ENCODE measurements at regions not wholly inside any gene's neighbourhood (a gene's known extent, or its start where the extent isn't known, plus 50 kb on each side); places are given as distances from the start of the nearest gene placed in this dataset.

DNA sequence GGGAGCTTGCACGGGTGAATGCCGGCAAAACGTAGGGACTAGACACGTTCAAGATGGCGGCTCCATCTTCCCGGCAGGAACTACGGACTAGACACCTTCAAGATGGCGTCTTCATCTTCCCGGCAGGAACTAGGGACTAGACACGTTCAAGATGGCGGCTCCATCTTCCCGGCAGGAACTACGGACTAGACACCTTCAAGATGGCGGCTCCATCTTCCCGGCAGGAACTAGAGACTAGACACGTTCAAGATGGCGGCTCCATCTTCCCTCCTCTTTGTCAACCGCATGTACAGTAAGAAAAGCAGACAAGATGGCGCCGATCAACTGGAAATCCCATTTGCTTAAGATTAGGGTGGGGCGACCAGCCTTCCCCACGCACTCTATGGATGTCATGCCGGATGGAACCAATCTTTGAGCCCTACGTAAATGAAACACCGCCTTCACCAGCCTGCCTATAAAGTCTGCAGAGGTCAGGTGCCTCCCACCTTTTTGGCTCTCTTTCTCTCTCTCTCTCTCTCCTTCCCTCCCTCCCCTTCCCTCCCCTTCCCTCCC is 222.4 kb downstream of the CRLF2 start (continued):
- TF ChIP-seq, protein P1, sequence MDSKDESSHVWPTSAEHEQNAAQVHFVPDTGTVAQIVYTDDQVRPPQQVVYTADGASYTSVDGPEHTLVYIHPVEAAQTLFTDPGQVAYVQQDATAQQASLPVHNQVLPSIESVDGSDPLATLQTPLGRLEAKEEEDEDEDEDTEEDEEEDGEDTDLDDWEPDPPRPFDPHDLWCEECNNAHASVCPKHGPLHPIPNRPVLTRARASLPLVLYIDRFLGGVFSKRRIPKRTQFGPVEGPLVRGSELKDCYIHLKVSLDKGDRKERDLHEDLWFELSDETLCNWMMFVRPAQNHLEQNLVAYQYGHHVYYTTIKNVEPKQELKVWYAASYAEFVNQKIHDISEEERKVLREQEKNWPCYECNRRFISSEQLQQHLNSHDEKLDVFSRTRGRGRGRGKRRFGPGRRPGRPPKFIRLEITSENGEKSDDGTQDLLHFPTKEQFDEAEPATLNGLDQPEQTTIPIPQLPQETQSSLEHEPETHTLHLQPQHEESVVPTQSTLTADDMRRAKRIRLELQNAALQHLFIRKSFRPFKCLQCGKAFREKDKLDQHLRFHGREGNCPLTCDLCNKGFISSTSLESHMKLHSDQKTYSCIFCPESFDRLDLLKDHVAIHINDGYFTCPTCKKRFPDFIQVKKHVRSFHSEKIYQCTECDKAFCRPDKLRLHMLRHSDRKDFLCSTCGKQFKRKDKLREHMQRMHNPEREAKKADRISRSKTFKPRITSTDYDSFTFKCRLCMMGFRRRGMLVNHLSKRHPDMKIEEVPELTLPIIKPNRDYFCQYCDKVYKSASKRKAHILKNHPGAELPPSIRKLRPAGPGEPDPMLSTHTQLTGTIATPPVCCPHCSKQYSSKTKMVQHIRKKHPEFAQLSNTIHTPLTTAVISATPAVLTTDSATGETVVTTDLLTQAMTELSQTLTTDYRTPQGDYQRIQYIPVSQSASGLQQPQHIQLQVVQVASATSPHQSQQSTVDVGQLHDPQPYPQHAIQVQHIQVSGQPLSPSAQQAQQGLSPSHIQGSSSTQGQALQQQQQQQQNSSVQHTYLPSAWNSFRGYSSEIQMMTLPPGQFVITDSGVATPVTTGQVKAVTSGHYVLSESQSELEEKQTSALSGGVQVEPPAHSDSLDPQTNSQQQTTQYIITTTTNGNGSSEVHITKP (IDR thresholded peaks at IDR 0.05; ENCODE audit: partially characterized antibody), result peak; percentile 27
- TF ChIP-seq, protein P2, sequence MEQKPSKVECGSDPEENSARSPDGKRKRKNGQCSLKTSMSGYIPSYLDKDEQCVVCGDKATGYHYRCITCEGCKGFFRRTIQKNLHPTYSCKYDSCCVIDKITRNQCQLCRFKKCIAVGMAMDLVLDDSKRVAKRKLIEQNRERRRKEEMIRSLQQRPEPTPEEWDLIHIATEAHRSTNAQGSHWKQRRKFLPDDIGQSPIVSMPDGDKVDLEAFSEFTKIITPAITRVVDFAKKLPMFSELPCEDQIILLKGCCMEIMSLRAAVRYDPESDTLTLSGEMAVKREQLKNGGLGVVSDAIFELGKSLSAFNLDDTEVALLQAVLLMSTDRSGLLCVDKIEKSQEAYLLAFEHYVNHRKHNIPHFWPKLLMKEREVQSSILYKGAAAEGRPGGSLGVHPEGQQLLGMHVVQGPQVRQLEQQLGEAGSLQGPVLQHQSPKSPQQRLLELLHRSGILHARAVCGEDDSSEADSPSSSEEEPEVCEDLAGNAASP (IDR thresholded peaks at IDR 0.05), result no peak
- TF ChIP-seq GABPB1 (CRISPR knock-in tag; IDR thresholded peaks at IDR 0.05) (peak; percentile 88), NONO (IDR thresholded peaks at IDR 0.05; ENCODE audit: low read depth in 2 of 2, low read length in 1 of 2) (no peak), ZKSCAN1 (IDR thresholded peaks at IDR 0.05; ENCODE audit: low read depth, low read length) (no peak), SAFB2 (IDR thresholded peaks at IDR 0.05; ENCODE audit: borderline replicate concordance, low read depth, low read length, severe bottlenecking) (no peak), NFRKB (IDR thresholded peaks at IDR 0.05; ENCODE audit: low read depth) (peak; percentile 96), EHMT2 (IDR thresholded peaks at IDR 0.05) (peak; percentile 88; the same call in 1 of the 2 replicates), ETV1 (tag; conservative IDR thresholded peaks at IDR 0.05; ENCODE audit: low read depth) (peak; percentile 85), ZNF175 (CRISPR knock-in tag; IDR thresholded peaks at IDR 0.05; ENCODE audit: low read depth) (peak; percentile 94)
- TF ChIP-seq, protein P3, sequence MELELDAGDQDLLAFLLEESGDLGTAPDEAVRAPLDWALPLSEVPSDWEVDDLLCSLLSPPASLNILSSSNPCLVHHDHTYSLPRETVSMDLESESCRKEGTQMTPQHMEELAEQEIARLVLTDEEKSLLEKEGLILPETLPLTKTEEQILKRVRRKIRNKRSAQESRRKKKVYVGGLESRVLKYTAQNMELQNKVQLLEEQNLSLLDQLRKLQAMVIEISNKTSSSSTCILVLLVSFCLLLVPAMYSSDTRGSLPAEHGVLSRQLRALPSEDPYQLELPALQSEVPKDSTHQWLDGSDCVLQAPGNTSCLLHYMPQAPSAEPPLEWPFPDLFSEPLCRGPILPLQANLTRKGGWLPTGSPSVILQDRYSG (tag; conservative IDR thresholded peaks at IDR 0.05; ENCODE audit: low read depth), result peak; percentile 69; the same call in 1 of the 2 replicates
- TF ChIP-seq, protein P4, sequence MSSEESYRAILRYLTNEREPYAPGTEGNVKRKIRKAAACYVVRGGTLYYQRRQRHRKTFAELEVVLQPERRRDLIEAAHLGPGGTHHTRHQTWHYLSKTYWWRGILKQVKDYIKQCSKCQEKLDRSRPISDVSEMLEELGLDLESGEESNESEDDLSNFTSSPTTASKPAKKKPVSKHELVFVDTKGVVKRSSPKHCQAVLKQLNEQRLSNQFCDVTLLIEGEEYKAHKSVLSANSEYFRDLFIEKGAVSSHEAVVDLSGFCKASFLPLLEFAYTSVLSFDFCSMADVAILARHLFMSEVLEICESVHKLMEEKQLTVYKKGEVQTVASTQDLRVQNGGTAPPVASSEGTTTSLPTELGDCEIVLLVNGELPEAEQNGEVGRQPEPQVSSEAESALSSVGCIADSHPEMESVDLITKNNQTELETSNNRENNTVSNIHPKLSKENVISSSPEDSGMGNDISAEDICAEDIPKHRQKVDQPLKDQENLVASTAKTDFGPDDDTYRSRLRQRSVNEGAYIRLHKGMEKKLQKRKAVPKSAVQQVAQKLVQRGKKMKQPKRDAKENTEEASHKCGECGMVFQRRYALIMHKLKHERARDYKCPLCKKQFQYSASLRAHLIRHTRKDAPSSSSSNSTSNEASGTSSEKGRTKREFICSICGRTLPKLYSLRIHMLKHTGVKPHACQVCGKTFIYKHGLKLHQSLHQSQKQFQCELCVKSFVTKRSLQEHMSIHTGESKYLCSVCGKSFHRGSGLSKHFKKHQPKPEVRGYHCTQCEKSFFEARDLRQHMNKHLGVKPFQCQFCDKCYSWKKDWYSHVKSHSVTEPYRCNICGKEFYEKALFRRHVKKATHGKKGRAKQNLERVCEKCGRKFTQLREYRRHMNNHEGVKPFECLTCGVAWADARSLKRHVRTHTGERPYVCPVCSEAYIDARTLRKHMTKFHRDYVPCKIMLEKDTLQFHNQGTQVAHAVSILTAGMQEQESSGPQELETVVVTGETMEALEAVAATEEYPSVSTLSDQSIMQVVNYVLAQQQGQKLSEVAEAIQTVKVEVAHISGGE (CRISPR knock-in tag; IDR thresholded peaks at IDR 0.05), result peak in 1 of 3 experiments; percentile 89; a peak in 2 of 6 replicates
- TF ChIP-seq, protein P5, sequence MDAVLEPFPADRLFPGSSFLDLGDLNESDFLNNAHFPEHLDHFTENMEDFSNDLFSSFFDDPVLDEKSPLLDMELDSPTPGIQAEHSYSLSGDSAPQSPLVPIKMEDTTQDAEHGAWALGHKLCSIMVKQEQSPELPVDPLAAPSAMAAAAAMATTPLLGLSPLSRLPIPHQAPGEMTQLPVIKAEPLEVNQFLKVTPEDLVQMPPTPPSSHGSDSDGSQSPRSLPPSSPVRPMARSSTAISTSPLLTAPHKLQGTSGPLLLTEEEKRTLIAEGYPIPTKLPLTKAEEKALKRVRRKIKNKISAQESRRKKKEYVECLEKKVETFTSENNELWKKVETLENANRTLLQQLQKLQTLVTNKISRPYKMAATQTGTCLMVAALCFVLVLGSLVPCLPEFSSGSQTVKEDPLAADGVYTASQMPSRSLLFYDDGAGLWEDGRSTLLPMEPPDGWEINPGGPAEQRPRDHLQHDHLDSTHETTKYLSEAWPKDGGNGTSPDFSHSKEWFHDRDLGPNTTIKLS (IDR thresholded peaks at IDR 0.05; ENCODE audit: borderline replicate concordance, low read depth), result no peak
